ENCODE measurements at regions not wholly inside any gene's neighbourhood (a gene's known extent, or its start where the extent isn't known, plus 50 kb on each side); places are given as distances from the start of the nearest gene placed in this dataset.

- no peak for DNase-seq (ENCODE audit: low read depth)
Measured at GRCh38 chr6:26149240-26149639, 62.0 kb downstream of the HFE start.

GRCh38 chr6:26152226-26153101 lies 65.2 kb downstream of the HFE start:
- DNase-seq (ENCODE audit: low read depth) = no peak

GRCh38 chr6:26155061-26155930 lies 68.1 kb downstream of the HFE start:
- DNase-seq (ENCODE audit: low read depth) = no peak

- DNase-seq (ENCODE audit: low read depth) = peak; percentile 79
Measured at GRCh38 chr6:26156105-26156849, 69.0 kb downstream of the HFE start.

- peak; percentile 39 for DNase-seq (ENCODE audit: low read depth)
Measured at GRCh38 chr6:26156850-26157250, 69.6 kb downstream of the HFE start.

GRCh38 chr6:26157251-26158075 lies 70.2 kb downstream of the HFE start:
- DNase-seq (ENCODE audit: low read depth) = no peak

GRCh38 chr6:26158076-26158580 lies 70.9 kb downstream of the HFE start:
- peak; percentile 65 for DNase-seq (ENCODE audit: low read depth)

- DNase-seq (ENCODE audit: low read depth) = peak; percentile 40
Measured at GRCh38 chr6:26158581-26159356, 71.5 kb downstream of the HFE start.

- DNase-seq (ENCODE audit: low read depth) = no peak
Measured at GRCh38 chr6:26159357-26160273, 72.4 kb downstream of the HFE start.

- DNase-seq (ENCODE audit: low read depth) = no peak
Measured at GRCh38 chr6:26161322-26161721, 74.1 kb downstream of the HFE start.

- DNase-seq (ENCODE audit: low read depth) = no peak
Measured at GRCh38 chr6:26162399-26162798, 75.2 kb downstream of the HFE start.

GRCh38 chr6:26163427-26164119 lies 76.3 kb downstream of the HFE start:
- no peak for DNase-seq (ENCODE audit: low read depth)

GRCh38 chr6:26164120-26164505 lies 76.9 kb downstream of the HFE start:
- no peak for DNase-seq (ENCODE audit: low read depth)

GRCh38 chr6:26165261-26165790 lies 78.1 kb downstream of the HFE start:
- no peak for DNase-seq (ENCODE audit: low read depth)

- no peak for DNase-seq (ENCODE audit: low read depth)
Measured at GRCh38 chr6:26170181-26170580, 83.0 kb downstream of the HFE start.

- no peak for DNase-seq (ENCODE audit: low read depth)
Measured at GRCh38 chr6:26170951-26171841, 84.0 kb downstream of the HFE start.

GRCh38 chr6:26172608-26172968 lies 85.4 kb downstream of the HFE start:
- no peak for DNase-seq (ENCODE audit: low read depth)

GRCh38 chr6:26173836-26174145 lies 86.6 kb downstream of the HFE start:
- DNase-seq (ENCODE audit: low read depth) = no peak
